ENCODE measurements at regions not wholly inside any gene's neighbourhood (a gene's known extent, or its start where the extent isn't known, plus 50 kb on each side); places are given as distances from the start of the nearest gene placed in this dataset.

DNA sequence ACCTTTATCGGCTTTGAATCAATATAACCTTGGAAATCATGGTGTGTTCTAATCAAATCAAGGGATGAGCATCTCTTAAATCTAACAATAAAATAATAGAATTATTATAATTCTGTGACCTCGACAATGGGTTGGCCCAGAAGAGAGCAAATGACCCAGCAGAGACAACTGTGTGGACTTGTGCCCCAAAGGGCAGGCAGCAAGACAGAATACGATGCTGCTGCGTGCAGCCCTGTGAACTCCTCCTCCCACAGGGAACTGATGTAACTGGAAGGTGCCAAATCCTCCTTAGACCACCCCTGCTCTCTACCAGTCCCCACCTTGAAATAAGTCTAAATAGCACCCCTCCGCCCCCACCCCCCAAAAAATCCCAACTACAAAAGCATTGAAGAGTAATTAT is 50.7 kb upstream of the ACAN start:
- Mint-ChIP-seq H3K27me3 (ENCODE audit: low read depth in 3 of 3) (peaks cover 5 to 23% (median 10%) of the 10 kb centered on the region in 3 donors), H3K9me3 (peaks cover 0 to 2% (median 0%) of the 10 kb centered on the region in 7 donors), H3K27ac (no peak overlapping the region), H3K4me3 (no peak overlapping the region), H3K36me3 (no peaks in the 10 kb centered on the region), H3K4me1 (no peaks in the 10 kb centered on the region)
- no peaks in the 10 kb centered on the region for H3K36me3 ChIP-seq (replicated peaks in 1 of 2; ENCODE audit: control insufficient read depth in 1 of 2, insufficient read depth in 2 of 2, low read length in 2 of 2)
- H3K9ac ChIP-seq (ENCODE audit: insufficient read depth, low read length, poor library complexity, severe bottlenecking) = no peak overlapping the region
- no peaks in the 10 kb centered on the region for H3K79me2 ChIP-seq (ENCODE audit: insufficient read depth, low read length)
- no peak overlapping the region for H3K4me2 ChIP-seq (replicated peaks; ENCODE audit: extremely low read depth, low read length, poor library complexity, severe bottlenecking)
- peaks cover 4 to 8% of the 10 kb centered on the region in 2 donors for H3K27me3 ChIP-seq (ENCODE audit: control insufficient read depth in 2 of 2, insufficient read depth in 2 of 2, low read length in 2 of 2)
- no peaks in the 10 kb centered on the region for H3K9me3 ChIP-seq (replicated peaks in 1 of 2; ENCODE audit: control insufficient read depth in 1 of 2, insufficient read depth in 1 of 2, low read length in 2 of 2)
- WGBS (ENCODE audit: insufficient coverage) = 82% methylated on average over 3 of the region's 5 CpGs
- intact Hi-C loops (cut with micrococcal nuclease) = no loop called here
- H4K20me1 ChIP-seq (ENCODE audit: insufficient read depth, low read length) = no peaks in the 10 kb centered on the region
- H3K4me3 ChIP-seq (replicated peaks in 1 of 3; ENCODE audit: low read depth in 2 of 3, low read length in 3 of 3) = no peak overlapping the region
- H2AFZ ChIP-seq (ENCODE audit: insufficient read depth, low read depth, low read length, poor library complexity, severe bottlenecking) = no peak overlapping the region
- no peak for DNase-seq
- TF ChIP-seq, protein P1, sequence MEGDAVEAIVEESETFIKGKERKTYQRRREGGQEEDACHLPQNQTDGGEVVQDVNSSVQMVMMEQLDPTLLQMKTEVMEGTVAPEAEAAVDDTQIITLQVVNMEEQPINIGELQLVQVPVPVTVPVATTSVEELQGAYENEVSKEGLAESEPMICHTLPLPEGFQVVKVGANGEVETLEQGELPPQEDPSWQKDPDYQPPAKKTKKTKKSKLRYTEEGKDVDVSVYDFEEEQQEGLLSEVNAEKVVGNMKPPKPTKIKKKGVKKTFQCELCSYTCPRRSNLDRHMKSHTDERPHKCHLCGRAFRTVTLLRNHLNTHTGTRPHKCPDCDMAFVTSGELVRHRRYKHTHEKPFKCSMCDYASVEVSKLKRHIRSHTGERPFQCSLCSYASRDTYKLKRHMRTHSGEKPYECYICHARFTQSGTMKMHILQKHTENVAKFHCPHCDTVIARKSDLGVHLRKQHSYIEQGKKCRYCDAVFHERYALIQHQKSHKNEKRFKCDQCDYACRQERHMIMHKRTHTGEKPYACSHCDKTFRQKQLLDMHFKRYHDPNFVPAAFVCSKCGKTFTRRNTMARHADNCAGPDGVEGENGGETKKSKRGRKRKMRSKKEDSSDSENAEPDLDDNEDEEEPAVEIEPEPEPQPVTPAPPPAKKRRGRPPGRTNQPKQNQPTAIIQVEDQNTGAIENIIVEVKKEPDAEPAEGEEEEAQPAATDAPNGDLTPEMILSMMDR (IDR thresholded peaks at IDR 0.05) = no peak
- H3K4me1 ChIP-seq (ENCODE audit: control insufficient read depth in 1 of 2, insufficient read depth in 2 of 2, low read length in 2 of 2) = no peaks in the 10 kb centered on the region
- H3K27ac ChIP-seq (ENCODE audit: low read depth in 1 of 2, low read length in 2 of 2) = no peak overlapping the region

DNA sequence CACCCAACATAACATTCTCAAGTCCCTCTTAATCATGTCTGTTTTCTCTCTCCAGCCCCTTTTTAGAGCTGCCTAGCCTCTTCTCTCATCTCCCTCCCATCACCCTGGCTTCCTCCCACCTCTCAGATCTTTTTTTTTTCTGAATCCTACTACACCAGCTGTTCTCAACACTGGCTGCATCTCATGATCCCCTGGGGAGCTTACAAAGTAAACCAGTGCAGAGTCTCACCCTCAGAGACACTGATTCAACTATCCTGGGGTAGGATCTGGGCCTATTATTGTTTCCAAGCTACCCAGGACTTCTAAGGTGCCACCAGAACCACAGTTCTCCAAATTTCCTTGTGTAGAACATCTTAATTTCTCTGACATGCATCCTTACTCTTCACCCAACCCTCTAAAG is 50.3 kb upstream of the ACAN start:
- Histone ChIP-seq H3K4me3 (replicated peaks in 1 of 3; ENCODE audit: low read depth in 2 of 3, low read length in 3 of 3) (no peak overlapping the region), H3K36me3 (replicated peaks in 1 of 2; ENCODE audit: control insufficient read depth in 1 of 2, insufficient read depth in 2 of 2, low read length in 2 of 2) (no peaks in the 10 kb centered on the region), H3K27me3 (ENCODE audit: control insufficient read depth in 2 of 2, insufficient read depth in 2 of 2, low read length in 2 of 2) (peaks cover 4 to 8% of the 10 kb centered on the region in 2 donors), H4K20me1 (ENCODE audit: insufficient read depth, low read length) (no peaks in the 10 kb centered on the region), H3K9me3 (replicated peaks in 1 of 2; ENCODE audit: control insufficient read depth in 1 of 2, insufficient read depth in 1 of 2, low read length in 2 of 2) (no peaks in the 10 kb centered on the region), H3K79me2 (ENCODE audit: insufficient read depth, low read length) (no peaks in the 10 kb centered on the region), H3K4me2 (replicated peaks; ENCODE audit: extremely low read depth, low read length, poor library complexity, severe bottlenecking) (no peak overlapping the region), H3K9ac (ENCODE audit: insufficient read depth, low read length, poor library complexity, severe bottlenecking) (no peak overlapping the region), H3K4me1 (ENCODE audit: control insufficient read depth in 1 of 2, insufficient read depth in 2 of 2, low read length in 2 of 2) (no peaks in the 10 kb centered on the region), H2AFZ (ENCODE audit: insufficient read depth, low read depth, low read length, poor library complexity, severe bottlenecking) (no peak overlapping the region), H3K27ac (ENCODE audit: low read depth in 1 of 2, low read length in 2 of 2) (no peak overlapping the region)
- no peak overlapping the region for H3K27ac Mint-ChIP-seq
- H3K27me3 Mint-ChIP-seq (ENCODE audit: low read depth in 3 of 3) = peaks cover 5 to 23% (median 10%) of the 10 kb centered on the region in 3 donors
- no peak overlapping the region for H3K4me3 Mint-ChIP-seq
- intact Hi-C loops (cut with micrococcal nuclease) = no loop called here
- no peak for DNase-seq
- no peaks in the 10 kb centered on the region for H3K36me3 Mint-ChIP-seq
- H3K9me3 Mint-ChIP-seq = peaks cover 0 to 2% (median 0%) of the 10 kb centered on the region in 7 donors
- H3K4me1 Mint-ChIP-seq = no peaks in the 10 kb centered on the region
- TF ChIP-seq, protein P1 (IDR thresholded peaks at IDR 0.05) = no peak
